AG08395 (cell line): ENCODE measurements at regions not wholly inside any gene's neighbourhood (a gene's known extent, or its start where the extent isn't known, plus 50 kb on each side); places are given as distances from the start of the nearest gene placed in this dataset.
"Not testable (repeated sequence)": the region's sequence is repeated elsewhere in the genome, so short reads cannot be mapped to it uniquely, and the experiment has no call there.

Experiments
- DNase-seq: peaks from one replicate; pipeline ENCODE4 v3.0.0; 2012; ENCODE audit warnings: mixed read lengths, low spot score

GRCh38 chr5:135179308-135179980 lies 145.4 kb upstream of the PITX1 start:
- DNase-seq: no peak

- no peak for DNase-seq
These were observed 144.6 kb upstream of the PITX1 start for GRCh38 chr5:135178476-135179155.

GRCh38 chr5:135177591-135177990 lies 143.6 kb upstream of the PITX1 start:
- DNase-seq: no peak

- DNase-seq: no peak
These were observed 143.0 kb upstream of the PITX1 start for GRCh38 chr5:135176991-135177390.

- DNase-seq: no peak
These were observed 140.5 kb upstream of the PITX1 start for GRCh38 chr5:135174315-135175096.

GRCh38 chr5:135173662-135174290 lies 139.7 kb upstream of the PITX1 start:
- no peak for DNase-seq

GRCh38 chr5:135172718-135173117 lies 138.7 kb upstream of the PITX1 start:
- DNase-seq: no peak

- no peak for DNase-seq
These were observed 137.3 kb upstream of the PITX1 start for GRCh38 chr5:135171336-135171735.

- DNase-seq: no peak
These were observed 136.5 kb upstream of the PITX1 start for GRCh38 chr5:135170500-135170899.

- no peak for DNase-seq
These were observed 135.7 kb upstream of the PITX1 start for GRCh38 chr5:135169753-135170152.

- no peak for DNase-seq
These were observed 133.6 kb upstream of the PITX1 start for GRCh38 chr5:135167634-135168033.

- not testable (repeated sequence) for DNase-seq
These were observed 131.0 kb upstream of the PITX1 start for GRCh38 chr5:135164873-135165614.

- DNase-seq: no peak
These were observed 129.9 kb upstream of the PITX1 start for GRCh38 chr5:135163964-135164363.

GRCh38 chr5:135163391-135163790 lies 129.4 kb upstream of the PITX1 start:
- no peak for DNase-seq

- DNase-seq: no peak
These were observed 128.7 kb upstream of the PITX1 start for GRCh38 chr5:135162661-135163265.

- no peak for DNase-seq
These were observed 127.2 kb upstream of the PITX1 start for GRCh38 chr5:135161221-135161620.

GRCh38 chr5:135160036-135160675 lies 126.1 kb upstream of the PITX1 start:
- no peak for DNase-seq

GRCh38 chr5:135159626-135160025 lies 125.6 kb upstream of the PITX1 start:
- no peak for DNase-seq

- DNase-seq: no peak
These were observed 125.0 kb upstream of the PITX1 start for GRCh38 chr5:135158982-135159381.

GRCh38 chr5:135158314-135158697 lies 124.3 kb upstream of the PITX1 start:
- no peak for DNase-seq
